Uterus (tissue), 3 donors: ENCODE measurements at regions not wholly inside any gene's neighbourhood (a gene's known extent, or its start where the extent isn't known, plus 50 kb on each side); places are given as distances from the start of the nearest gene placed in this dataset.

Source experiments
- DNase-seq, 2 donors: peaks; one replicate each; pipeline ENCODE4 v3.0.0-alpha.2; 2019 to 2020
- H3K27ac ChIP-seq, 2 donors: fragments of 200-600 bp; sonication (generic); 1 replicate in 1 of 2; 2 replicates in 1 of 2; pipeline ENCODE4 v1.5.1; 2016 to 2018
- H3K27me3 ChIP-seq, 2 donors: fragments of 200-600 bp; sonication (generic); one replicate each; pipeline ENCODE4 v1.5.1; 2018 to 2019; ENCODE audit warnings: control low read depth in 1 of 2
- H3K36me3 ChIP-seq, 2 donors: fragments of 200-600 bp; sonication (generic); one replicate each; pipeline ENCODE4 v1.5.1; 2019; ENCODE audit warnings: control low read depth in 1 of 2
- H3K4me1 ChIP-seq, 2 donors: fragments of 200-600 bp; sonication (generic); one replicate each; pipeline ENCODE4 v1.5.1; 2018 to 2019; ENCODE audit warnings: control low read depth in 1 of 2
- H3K4me3 ChIP-seq, 2 donors: fragments of 200-600 bp; sonication (generic); 1 replicate in 1 of 2; 2 replicates in 1 of 2; pipeline ENCODE4 v1.5.1; 2018 to 2019; ENCODE audit warnings: mild to moderate bottlenecking in 1 of 2
- H3K9me3 ChIP-seq, 2 donors: fragments of 200-600 bp; sonication (generic); one replicate each; pipeline ENCODE4 v1.5.1; 2019; ENCODE audit warnings: control low read depth in 1 of 2
- POLR2A ChIP-seq, 2 donors: fragments of 450-650 bp; IDR thresholded peaks; one replicate each; pipeline ENCODE4 v1.6.1; 2016; ENCODE audit warnings: antibody characterized with exemption in 2 of 2, mild to moderate bottlenecking in 1 of 2, moderate library complexity in 1 of 2
- intact Hi-C: fragments of 100-400 bp; cut with DNase I; formaldehyde crosslinking; loops from one replicate; pipeline ENCODE4 v1.15.1; 2023; ENCODE audit warnings: low total_unique reads
- TF ChIP-seq, protein P1 (sequence below), 4 experiments: fragments of 200-600 bp in 2 of 4; fragments of 450-650 bp in 2 of 4; sonication (generic) in 2 of 4; IDR thresholded peaks; one replicate each; pipeline ENCODE4 v1.5.1; 2016 to 2019; ENCODE audit warnings: antibody characterized with exemption in 4 of 4, mild to moderate bottlenecking in 2 of 4, moderate library complexity in 1 of 4
- donor health status: DM: yes; HTN: yes; CAD: no.

GRCh38 chr15:31440754-31441311 lies 114.2 kb downstream of the KLF13 start:
- Histone ChIP-seq H3K9me3 (no peaks in the 10 kb centered on the region), H3K36me3 (no peaks in the 10 kb centered on the region), H3K27me3 (no peaks in the 10 kb centered on the region), H3K27ac (peak overlapping the region; percentile 73 to 88), H3K4me1 (peaks cover 0 to under 1% of the 10 kb centered on the region in 2 donors), H3K4me3 (peak overlapping the region; percentile 35 to 39)
- intact Hi-C loops: no loop called here
- TF ChIP-seq, protein P1, sequence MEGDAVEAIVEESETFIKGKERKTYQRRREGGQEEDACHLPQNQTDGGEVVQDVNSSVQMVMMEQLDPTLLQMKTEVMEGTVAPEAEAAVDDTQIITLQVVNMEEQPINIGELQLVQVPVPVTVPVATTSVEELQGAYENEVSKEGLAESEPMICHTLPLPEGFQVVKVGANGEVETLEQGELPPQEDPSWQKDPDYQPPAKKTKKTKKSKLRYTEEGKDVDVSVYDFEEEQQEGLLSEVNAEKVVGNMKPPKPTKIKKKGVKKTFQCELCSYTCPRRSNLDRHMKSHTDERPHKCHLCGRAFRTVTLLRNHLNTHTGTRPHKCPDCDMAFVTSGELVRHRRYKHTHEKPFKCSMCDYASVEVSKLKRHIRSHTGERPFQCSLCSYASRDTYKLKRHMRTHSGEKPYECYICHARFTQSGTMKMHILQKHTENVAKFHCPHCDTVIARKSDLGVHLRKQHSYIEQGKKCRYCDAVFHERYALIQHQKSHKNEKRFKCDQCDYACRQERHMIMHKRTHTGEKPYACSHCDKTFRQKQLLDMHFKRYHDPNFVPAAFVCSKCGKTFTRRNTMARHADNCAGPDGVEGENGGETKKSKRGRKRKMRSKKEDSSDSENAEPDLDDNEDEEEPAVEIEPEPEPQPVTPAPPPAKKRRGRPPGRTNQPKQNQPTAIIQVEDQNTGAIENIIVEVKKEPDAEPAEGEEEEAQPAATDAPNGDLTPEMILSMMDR (IDR thresholded peaks at IDR 0.05): no peak
- TF ChIP-seq POLR2A (IDR thresholded peaks at IDR 0.05): peak; percentile 12 to 42
- DNase-seq: peak; percentile 42 to 58

DNA sequence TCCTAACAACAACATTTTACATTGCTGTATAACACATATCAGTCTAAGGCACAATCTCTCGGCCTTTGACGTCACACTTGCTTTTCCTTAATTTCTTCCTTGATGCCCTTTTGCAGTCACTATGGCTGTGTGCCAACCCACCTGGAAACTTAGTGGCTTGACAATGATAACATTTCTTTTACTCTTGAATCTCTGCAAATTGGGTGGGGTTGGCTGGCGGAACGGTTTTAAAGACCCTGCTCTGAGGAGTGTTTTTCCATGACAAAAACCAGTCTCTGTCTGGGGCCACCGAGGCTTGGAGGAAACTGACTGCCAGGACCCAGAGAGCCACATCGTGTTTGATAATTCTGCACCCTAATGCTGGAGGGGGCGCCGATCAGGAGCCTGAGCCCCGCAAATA lies 115.6 kb downstream of the KLF13 start:
- H3K27me3 ChIP-seq: no peaks in the 10 kb centered on the region
- H3K27ac ChIP-seq: peak overlapping the region; percentile 73 to 88
- no peak for DNase-seq
- no peaks in the 10 kb centered on the region for H3K9me3 ChIP-seq
- H3K4me3 ChIP-seq: no peak overlapping the region
- no peak for TF ChIP-seq POLR2A (IDR thresholded peaks at IDR 0.05)
- TF ChIP-seq, protein P1 (IDR thresholded peaks at IDR 0.05): no peak
- no peaks in the 10 kb centered on the region for H3K36me3 ChIP-seq
- H3K4me1 ChIP-seq: no peaks in the 10 kb centered on the region
- intact Hi-C loops: no loop called here

DNA sequence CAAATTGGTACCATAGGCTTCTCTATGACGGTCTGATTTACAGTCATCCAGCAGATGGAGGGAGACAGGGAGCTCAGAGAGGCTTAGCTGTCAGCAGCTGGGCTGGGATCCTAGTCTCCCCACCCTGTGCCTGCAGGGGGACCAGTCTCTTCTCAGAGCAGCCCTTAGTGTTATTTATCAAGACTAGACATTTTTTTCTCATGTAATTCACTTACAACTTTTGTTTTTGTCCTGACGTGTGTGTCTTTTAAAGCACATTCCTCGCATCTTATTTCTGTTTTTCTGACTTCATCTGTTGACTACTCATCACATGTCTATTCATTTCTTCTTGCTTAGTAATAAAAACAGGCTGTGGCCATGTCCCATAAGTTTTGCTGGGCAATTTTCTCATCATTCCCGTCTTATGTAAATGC lies 116.1 kb downstream of the KLF13 start:
- Histone ChIP-seq H3K36me3 (no peaks in the 10 kb centered on the region), H3K4me3 (no peak overlapping the region), H3K4me1 (no peaks in the 10 kb centered on the region), H3K9me3 (no peaks in the 10 kb centered on the region), H3K27ac (peak overlapping the region; percentile 73 to 88), H3K27me3 (no peaks in the 10 kb centered on the region)
- peak in 1 of 2 donors; percentile 53 for DNase-seq
- TF ChIP-seq, protein P1 (IDR thresholded peaks at IDR 0.05): peak; percentile 9 to 18 (median 14)
- peak in 1 of 2 donors; percentile 29 for TF ChIP-seq POLR2A (IDR thresholded peaks at IDR 0.05)
- intact Hi-C loops: no loop called here

DNA sequence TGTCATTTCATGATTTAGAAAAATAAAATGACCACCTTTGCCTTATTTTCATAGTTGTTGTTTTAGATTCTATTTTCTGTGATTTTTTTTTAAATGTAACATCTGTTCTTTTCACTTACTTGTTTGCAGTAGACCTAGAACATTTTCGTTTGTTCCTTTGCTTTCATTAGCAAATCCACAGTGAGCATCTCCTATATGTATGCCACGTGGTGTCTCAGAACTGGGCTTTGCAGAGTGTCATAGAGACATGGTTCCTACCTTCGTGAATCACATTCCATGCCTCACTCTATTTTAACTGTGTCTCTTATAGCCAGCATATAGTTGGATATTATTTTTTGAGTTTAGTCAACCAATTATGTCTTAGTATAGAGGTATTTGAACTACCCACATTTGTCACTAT lies 118.2 kb downstream of the KLF13 start:
- TF ChIP-seq POLR2A (IDR thresholded peaks at IDR 0.05): no peak
- TF ChIP-seq, protein P1 (IDR thresholded peaks at IDR 0.05): no peak
- Histone ChIP-seq H3K9me3 (no peaks in the 10 kb centered on the region), H3K4me3 (no peak overlapping the region), H3K36me3 (no peaks in the 10 kb centered on the region), H3K4me1 (no peaks in the 10 kb centered on the region), H3K27ac (no peak overlapping the region), H3K27me3 (no peaks in the 10 kb centered on the region)
- no peak for DNase-seq
- intact Hi-C loops: no loop called here

GRCh38 chr15:31446546-31446945 lies 119.9 kb downstream of the KLF13 start:
- no peaks in the 10 kb centered on the region for H3K4me1 ChIP-seq
- H3K4me3 ChIP-seq: no peak overlapping the region
- no peaks in the 10 kb centered on the region for H3K36me3 ChIP-seq
- no peak for DNase-seq
- intact Hi-C loops: no loop called here
- H3K9me3 ChIP-seq: no peaks in the 10 kb centered on the region
- H3K27me3 ChIP-seq: no peaks in the 10 kb centered on the region
- TF ChIP-seq POLR2A (IDR thresholded peaks at IDR 0.05): no peak
- TF ChIP-seq, protein P1 (IDR thresholded peaks at IDR 0.05): no peak
- no peak overlapping the region for H3K27ac ChIP-seq
